ENCODE measurements at regions not wholly inside any gene's neighbourhood (a gene's known extent, or its start where the extent isn't known, plus 50 kb on each side); places are given as distances from the start of the nearest gene placed in this dataset.
"Not testable (repeated sequence)": the region's sequence is repeated elsewhere in the genome, so short reads cannot be mapped to it uniquely, and the experiment has no call there.

DNA sequence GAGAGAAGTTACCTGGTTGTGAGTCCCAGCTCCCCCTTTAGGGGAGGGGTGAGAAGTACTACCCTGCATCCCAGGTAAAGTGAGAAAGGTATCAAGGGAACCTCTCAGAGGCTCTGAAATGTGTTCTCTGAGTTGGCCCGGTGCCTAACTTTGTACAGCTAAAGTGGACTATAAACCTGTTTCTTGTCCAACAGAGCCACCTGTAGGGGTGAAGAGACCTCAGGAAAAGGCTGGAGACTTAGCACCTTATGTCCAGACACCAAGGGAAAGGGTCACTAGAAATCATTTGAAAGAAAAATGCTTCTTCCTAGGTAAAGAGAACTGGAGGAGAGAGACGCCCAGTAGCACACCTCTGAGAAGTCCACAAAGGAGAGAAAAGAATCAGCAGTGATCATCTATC is 108.3 kb upstream of the KIF2A start:
- no peak for DNase-seq

DNA sequence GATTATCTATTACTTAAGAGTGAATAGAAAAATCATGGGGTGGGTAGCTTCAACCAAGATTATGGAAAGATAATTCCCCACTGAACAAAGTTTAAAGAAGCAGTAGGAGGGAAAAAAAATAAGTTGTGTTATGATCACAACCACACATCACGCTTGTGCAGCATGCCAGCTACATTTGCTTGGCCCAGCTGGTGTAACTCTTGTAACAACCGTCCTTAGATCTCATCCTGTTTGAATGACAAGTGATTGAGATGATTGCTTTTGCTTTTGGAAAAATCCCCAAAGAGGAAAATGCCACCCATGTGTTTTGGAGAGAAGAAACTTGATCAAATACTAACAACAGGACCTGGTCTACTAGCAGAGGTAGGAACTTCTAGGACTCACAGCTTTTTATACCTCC is 107.6 kb upstream of the KIF2A start:
- DNase-seq: no peak

GRCh38 chr5:62199792-62200716 is 106.0 kb upstream of the KIF2A start:
- peak; percentile 11 for DNase-seq

- DNase-seq: no peak
These were observed 99.7 kb upstream of the KIF2A start for GRCh38 chr5:62206150-62206829.

DNA sequence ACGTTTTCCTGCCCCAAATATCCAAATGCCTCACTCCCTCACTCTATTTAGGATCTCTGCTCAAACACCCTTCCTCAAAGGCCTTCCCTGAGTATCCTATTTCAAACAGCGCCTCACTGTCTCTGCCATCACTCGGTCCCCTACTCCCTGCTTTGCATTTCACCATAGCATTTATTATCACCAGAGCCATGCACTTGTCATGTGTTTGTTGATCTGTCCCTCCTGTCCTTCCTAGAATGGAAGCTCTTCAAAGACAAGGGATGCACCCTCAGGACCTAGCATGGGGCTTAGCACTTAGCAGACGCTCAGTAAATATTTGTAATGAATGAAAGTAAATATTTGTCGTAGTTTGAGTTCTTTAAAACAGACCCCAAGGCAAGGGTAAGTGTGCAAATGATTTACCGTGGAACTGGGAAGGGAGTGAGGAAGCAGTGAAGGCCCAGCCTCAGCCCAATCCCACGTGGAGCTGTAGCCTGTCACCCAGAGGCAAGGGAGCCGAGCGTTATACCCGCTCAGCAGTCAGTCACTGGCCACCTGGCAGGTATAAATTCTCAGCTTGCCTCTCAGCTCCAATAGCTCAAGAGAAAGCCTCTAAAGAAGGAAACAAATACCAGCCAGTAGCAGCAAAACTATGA is 97.7 kb upstream of the KIF2A start:
- DNase-seq: no peak

DNA sequence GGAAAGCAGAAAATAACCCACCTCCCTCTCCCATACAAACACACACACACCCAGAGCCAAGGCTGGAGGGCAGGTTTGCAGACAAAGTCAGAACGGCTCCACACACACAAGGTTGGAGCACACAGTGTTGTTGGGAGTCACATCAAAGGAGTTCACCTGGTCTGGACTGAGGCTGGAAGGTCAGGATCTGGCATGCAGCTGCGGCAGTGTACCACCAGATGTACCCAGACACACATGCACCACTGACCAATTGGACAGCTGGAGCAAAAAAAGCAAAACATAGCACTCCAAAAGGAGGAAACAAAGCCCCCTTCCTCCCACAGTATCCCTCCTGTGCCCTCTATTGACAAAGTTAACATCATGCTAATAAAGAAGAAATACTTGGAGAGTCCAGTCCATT is 94.6 kb upstream of the KIF2A start:
- DNase-seq: no peak

GRCh38 chr5:62212648-62213047 is 93.4 kb upstream of the KIF2A start:
- DNase-seq: peak; percentile 12

- no peak for DNase-seq
These were observed 91.3 kb upstream of the KIF2A start for GRCh38 chr5:62214701-62215100.

DNA sequence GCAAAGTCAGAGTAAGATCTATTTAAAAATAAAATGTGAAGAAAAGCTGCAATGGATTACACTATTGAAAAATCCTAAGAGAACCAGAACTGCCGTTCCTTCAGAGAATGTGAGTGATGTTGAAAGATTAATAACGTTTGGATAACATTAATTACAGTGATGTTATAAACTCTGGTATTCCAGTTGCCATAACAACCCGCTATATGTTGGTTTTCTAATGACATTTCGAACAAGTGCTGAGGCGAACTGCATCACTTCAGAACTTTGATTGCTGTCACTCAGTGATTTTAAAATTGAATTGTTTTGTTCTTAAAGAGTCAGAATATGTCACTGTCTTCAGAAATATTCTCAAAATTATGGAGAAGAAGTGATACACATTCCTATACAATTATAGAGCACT is 89.4 kb upstream of the KIF2A start:
- not testable (repeated sequence) for DNase-seq

DNA sequence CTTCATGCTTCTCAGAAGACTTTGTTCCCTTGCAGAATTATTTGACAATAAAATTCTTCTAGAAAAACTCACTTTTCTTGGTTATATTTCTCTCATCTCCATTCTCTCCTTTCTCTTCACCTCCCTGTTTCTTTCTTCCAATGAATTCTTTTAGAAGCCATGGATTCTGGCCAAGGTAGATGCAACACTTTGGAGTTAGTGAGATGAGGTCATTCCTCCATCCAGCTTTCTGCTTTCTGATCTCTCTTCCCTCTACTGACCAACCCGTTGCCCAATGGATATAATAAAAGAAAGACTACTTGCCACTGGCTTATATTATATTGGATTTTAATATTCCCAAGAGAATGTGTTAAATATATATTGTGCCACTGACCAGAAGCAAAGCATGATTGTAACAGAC is 88.9 kb upstream of the KIF2A start:
- not testable (repeated sequence) for DNase-seq

DNA sequence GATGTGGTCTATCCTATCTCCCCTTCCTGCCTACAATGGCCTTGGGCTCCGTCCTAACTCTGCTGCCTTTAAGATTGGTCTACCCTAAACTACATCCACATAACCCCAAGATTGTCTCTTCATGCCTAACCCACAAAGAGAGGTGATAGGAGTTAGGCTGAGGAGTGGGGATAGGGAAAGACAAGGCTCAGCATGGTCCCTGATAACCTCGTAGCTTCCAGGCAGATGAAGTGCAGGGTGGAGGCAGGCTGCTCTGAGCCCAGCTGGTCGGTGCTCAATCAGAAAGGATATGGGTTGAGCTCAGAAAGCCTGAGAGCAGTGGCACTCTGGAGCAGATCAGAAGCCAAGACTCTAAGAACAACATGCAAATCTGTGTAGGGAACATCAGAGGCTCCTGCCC is 87.1 kb upstream of the KIF2A start:
- not testable (repeated sequence) for DNase-seq

DNA sequence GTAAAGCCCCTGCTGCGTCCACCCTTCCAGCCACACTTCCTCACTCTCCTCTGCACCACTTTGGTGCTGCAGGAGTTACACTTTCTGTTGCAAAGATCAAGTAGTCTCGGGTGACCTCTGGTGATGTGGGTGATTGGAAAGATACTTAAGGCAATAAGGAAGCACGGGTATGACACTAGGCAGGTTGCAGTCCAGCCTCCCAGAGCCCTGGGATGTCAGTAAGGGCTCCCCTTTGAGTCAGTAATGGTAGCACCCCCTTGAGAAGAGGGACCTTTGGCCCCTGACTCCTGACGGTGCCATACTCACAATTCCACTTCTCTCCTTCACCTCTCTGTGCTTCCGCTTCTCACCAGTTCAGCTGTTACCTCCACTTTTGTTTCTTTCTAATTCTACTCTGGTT is 84.1 kb upstream of the KIF2A start:
- not testable (repeated sequence) for DNase-seq

DNA sequence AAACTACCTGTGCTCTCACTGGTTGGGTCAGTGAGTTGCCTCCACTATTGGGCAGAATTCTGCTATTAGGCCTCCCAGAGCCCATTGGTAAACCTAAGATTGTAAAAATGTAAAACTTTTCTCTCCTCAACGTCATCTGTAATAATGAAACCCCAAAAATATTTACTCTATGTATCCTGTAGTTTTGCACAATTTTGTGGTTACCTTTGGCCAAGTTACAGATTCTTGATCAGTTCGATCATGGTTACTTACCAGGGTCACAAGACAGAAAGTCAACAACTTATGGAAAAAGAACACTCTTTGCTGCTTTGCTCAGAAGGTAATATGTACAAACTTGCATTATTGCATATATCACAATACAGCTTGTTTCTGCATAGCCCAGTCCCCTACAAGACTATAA is 83.7 kb upstream of the KIF2A start:
- not testable (repeated sequence) for DNase-seq

GRCh38 chr5:62223312-62223670 is 82.7 kb upstream of the KIF2A start:
- not testable (repeated sequence) for DNase-seq

- DNase-seq: peak; percentile 21
These were observed 80.9 kb upstream of the KIF2A start for GRCh38 chr5:62224987-62225601.

GRCh38 chr5:62230876-62231388 is 75.1 kb upstream of the KIF2A start:
- DNase-seq: not testable (repeated sequence)

- no peak for DNase-seq
These were observed 74.4 kb upstream of the KIF2A start for GRCh38 chr5:62231576-62231975.

GRCh38 chr5:62232218-62232617 is 73.8 kb upstream of the KIF2A start:
- DNase-seq: not testable (repeated sequence)

GRCh38 chr5:62233083-62234046 is 72.6 kb upstream of the KIF2A start:
- DNase-seq: not testable (repeated sequence)

DNA sequence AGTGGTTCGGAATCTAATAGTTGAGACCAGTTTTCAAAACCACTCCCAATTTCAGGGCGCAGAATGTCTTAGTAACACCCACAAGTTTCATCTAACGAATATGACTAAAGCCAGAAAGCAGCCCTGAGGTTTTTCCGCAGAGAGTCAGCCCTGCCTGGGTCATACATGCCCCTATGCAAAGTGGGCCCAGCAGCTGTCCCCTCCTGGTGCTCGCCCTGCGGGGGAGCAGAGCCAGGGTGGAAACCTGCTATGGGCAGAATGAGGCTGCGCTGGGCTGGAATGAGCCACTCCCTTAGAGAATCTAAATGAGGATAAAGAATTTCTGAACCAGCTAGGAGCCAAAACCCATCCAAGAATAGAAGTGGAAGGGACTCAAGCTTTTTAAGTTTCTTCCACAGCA is 69.4 kb upstream of the KIF2A start:
- DNase-seq: not testable (repeated sequence)

DNA sequence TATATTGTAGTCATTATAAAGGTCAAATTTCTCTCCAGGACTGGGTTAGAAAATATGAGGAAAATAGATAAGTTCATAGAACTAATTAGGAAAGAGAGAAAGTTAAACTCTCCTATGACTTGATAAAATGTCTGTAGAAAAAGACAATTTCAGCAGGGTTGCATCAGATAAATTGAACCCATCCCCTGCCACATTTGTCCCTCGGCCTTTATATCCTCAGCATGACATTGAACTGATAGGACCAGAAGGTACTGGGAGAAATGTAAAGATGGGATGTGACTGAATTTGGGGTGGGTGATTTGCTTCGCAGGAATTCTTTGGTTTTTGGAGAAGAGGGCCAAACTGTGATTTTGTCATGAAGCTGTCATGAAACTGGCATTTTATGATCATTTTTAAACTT is 68.1 kb upstream of the KIF2A start:
- not testable (repeated sequence) for DNase-seq

GRCh38 chr5:62238584-62238983 is 67.4 kb upstream of the KIF2A start:
- DNase-seq: not testable (repeated sequence)

Measured in hematopoietic multipotent progenitor cell treated with erythropoietin and hydrocortisone succinate and interleukin-3 and kit ligand, for 6 days (in vitro differentiated cells).